ENCODE measurements at regions not wholly inside any gene's neighbourhood (a gene's known extent, or its start where the extent isn't known, plus 50 kb on each side); places are given as distances from the start of the nearest gene placed in this dataset.
"Not testable (repeated sequence)": the region's sequence is repeated elsewhere in the genome, so short reads cannot be mapped to it uniquely, and the experiment has no call there.

- DNase-seq: no peak
These were observed 162.4 kb downstream of the DDX1 start for GRCh38 chr2:15753811-15754702.

GRCh38 chr2:15754703-15755099, 163.0 kb downstream of the DDX1 start:
- no peak for DNase-seq

GRCh38 chr2:15755528-15755927, 163.9 kb downstream of the DDX1 start:
- DNase-seq: no peak

GRCh38 chr2:15756011-15756550, 164.4 kb downstream of the DDX1 start:
- DNase-seq: no peak

- DNase-seq: no peak
These were observed 165.5 kb downstream of the DDX1 start for GRCh38 chr2:15756882-15757819.

GRCh38 chr2:15757820-15758586, 166.3 kb downstream of the DDX1 start:
- no peak for DNase-seq

- DNase-seq: no peak
These were observed 167.2 kb downstream of the DDX1 start for GRCh38 chr2:15758848-15759247.

GRCh38 chr2:15759385-15759784, 167.7 kb downstream of the DDX1 start:
- DNase-seq: no peak

GRCh38 chr2:15759791-15760190, 168.1 kb downstream of the DDX1 start:
- DNase-seq: not testable (repeated sequence)

- no peak for DNase-seq
These were observed 168.7 kb downstream of the DDX1 start for GRCh38 chr2:15760232-15760910.

GRCh38 chr2:15761056-15761455, 169.4 kb downstream of the DDX1 start:
- DNase-seq: no peak

- DNase-seq: no peak
These were observed 170.2 kb downstream of the DDX1 start for GRCh38 chr2:15761910-15762309.

GRCh38 chr2:15762449-15762848, 170.8 kb downstream of the DDX1 start:
- DNase-seq: no peak

GRCh38 chr2:15763106-15763821, 171.6 kb downstream of the DDX1 start:
- DNase-seq: no peak

- no peak for DNase-seq
These were observed 172.4 kb downstream of the DDX1 start for GRCh38 chr2:15763822-15764682.

GRCh38 chr2:15764683-15765011, 173.0 kb downstream of the DDX1 start:
- no peak for DNase-seq

- no peak for DNase-seq
These were observed 173.5 kb downstream of the DDX1 start for GRCh38 chr2:15765211-15765610.

GRCh38 chr2:15765686-15766302, 174.1 kb downstream of the DDX1 start:
- DNase-seq: no peak

- no peak for DNase-seq
These were observed 174.0 kb upstream of the MYCN start for GRCh38 chr2:15766303-15766861.
